ENCODE measurements at regions not wholly inside any gene's neighbourhood (a gene's known extent, or its start where the extent isn't known, plus 50 kb on each side); places are given as distances from the start of the nearest gene placed in this dataset.
"Not testable (repeated sequence)": the region's sequence is repeated elsewhere in the genome, so short reads cannot be mapped to it uniquely, and the experiment has no call there.

DNA sequence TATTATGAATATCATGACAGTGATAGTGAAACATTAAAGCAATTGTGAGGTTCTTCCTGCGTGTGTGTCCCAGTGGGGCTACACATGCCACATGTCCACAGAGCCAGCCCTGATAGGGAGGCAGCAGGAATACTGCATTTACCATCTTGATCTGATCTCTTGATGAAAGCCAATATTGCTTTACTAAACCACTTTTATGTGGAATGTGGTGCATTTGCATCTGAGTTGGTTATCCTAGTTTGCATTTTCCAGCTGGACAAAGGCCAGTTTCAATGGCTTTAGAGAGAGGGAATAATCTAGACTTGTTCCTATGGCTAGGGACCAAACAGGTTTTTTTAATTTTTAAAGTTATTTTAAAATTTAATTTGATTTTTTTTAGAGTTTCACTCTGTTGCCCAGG is 216.3 kb upstream of the FERMT1 start:
- Mint-ChIP-seq H3K4me1 (ENCODE audit: low read depth, unreplicated experiment) (no peaks in the 10 kb centered on the region), H3K4me3 (ENCODE audit: unreplicated experiment) (no peak overlapping the region), H3K36me3 (ENCODE audit: unreplicated experiment) (no peaks in the 10 kb centered on the region), H3K27ac (ENCODE audit: unreplicated experiment) (no peak overlapping the region), H3K9me3 (ENCODE audit: unreplicated experiment) (no peaks in the 10 kb centered on the region), H3K27me3 (ENCODE audit: unreplicated experiment) (peaks cover 1% of the 10 kb centered on the region)
- no peak for DNase-seq
- TF ChIP-seq, protein P1, sequence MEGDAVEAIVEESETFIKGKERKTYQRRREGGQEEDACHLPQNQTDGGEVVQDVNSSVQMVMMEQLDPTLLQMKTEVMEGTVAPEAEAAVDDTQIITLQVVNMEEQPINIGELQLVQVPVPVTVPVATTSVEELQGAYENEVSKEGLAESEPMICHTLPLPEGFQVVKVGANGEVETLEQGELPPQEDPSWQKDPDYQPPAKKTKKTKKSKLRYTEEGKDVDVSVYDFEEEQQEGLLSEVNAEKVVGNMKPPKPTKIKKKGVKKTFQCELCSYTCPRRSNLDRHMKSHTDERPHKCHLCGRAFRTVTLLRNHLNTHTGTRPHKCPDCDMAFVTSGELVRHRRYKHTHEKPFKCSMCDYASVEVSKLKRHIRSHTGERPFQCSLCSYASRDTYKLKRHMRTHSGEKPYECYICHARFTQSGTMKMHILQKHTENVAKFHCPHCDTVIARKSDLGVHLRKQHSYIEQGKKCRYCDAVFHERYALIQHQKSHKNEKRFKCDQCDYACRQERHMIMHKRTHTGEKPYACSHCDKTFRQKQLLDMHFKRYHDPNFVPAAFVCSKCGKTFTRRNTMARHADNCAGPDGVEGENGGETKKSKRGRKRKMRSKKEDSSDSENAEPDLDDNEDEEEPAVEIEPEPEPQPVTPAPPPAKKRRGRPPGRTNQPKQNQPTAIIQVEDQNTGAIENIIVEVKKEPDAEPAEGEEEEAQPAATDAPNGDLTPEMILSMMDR (IDR thresholded peaks at IDR 0.05; ENCODE audit: partially characterized antibody, unreplicated experiment): no peak

DNA sequence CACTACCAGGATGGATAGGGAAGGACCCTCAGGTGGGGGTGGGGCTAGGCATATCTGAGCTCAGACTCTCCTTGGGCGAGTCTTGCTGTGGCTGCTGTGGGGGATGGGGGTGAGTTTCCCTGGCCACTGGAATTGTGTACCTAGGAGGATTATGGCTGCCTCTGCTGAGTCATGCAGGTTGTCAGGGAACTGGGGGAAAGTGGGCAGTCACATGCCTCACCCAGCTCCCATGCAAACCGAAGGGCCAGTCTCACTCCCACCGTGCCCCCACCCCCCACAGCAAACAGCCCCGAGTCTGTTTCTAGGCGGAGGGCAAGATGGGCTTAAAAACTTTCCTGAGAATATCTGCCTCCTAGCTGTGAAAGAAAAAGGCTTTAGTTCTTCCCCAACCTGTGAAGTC is 210.3 kb upstream of the FERMT1 start:
- H3K9me3 Mint-ChIP-seq (ENCODE audit: unreplicated experiment): no peaks in the 10 kb centered on the region
- no peaks in the 10 kb centered on the region for H3K27me3 Mint-ChIP-seq (ENCODE audit: unreplicated experiment)
- no peak for DNase-seq
- no peaks in the 10 kb centered on the region for H3K36me3 Mint-ChIP-seq (ENCODE audit: unreplicated experiment)
- H3K4me1 Mint-ChIP-seq (ENCODE audit: low read depth, unreplicated experiment): no peaks in the 10 kb centered on the region
- TF ChIP-seq, protein P1 (IDR thresholded peaks at IDR 0.05; ENCODE audit: partially characterized antibody, unreplicated experiment): no peak
- no peak overlapping the region for H3K27ac Mint-ChIP-seq (ENCODE audit: unreplicated experiment)
- no peak overlapping the region for H3K4me3 Mint-ChIP-seq (ENCODE audit: unreplicated experiment)

DNA sequence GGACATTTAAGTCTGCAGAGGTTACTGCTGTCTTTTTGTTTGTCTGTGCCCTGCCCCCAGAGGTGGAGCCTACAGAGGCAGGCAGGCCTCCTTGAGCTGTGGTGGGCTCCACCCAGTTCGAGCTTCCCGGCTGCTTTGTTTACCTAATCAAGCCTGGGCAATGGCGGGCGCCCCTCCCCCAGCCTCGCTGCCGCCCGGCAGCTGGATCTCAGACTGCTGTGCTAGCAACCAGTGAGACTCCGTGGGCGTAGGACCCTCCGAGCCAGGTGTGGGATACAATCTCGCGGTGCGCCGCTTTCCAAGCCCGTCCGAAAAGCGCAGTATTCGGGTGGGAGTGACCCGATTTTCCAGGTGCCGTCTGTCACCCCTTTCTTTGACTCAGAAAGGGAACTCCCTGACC is 198.4 kb upstream of the FERMT1 start:
- not testable (repeated sequence) for DNase-seq

DNA sequence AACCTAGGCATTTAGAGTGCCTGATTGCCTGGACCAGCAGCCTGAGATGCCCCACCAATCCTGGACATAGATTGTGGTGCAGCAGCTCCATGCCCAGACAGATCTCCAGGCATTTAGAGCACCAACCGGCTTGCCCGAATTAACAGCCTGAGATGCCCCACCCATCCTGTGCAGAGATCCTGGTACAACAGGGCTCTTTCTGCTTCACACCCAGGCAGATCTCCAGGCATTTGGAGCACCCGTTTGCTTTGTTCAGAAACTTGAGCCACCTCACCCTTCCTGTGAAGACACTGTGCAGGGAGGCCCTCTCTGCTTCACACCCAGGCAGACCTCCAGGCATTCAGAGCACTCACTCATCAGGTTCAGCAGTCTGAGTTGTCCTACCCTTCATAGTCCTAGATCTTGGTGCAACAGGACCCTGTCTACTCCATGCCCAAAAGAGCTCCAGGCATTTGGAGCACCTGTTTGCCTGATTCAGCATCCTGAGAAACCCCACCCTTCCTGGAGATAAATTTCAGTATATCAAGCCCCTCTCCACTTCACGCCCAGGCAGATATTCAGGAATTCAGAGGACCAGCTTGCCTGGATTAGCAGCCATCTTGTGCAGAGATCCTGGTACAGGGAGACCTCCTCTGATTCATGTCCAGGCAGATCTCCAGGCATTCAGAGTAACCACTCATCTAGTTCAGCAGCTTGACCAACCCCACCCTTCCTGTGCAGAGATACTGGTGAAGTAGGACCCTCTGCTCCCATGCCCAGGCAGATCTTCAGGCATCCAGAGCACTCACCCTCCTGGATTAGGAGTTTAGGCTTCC is 189.2 kb upstream of the FERMT1 start:
- Mint-ChIP-seq H3K36me3 (ENCODE audit: unreplicated experiment) (no peaks in the 10 kb centered on the region), H3K4me3 (ENCODE audit: unreplicated experiment) (no peak overlapping the region), H3K4me1 (ENCODE audit: low read depth, unreplicated experiment) (no peaks in the 10 kb centered on the region), H3K27ac (ENCODE audit: unreplicated experiment) (no peak overlapping the region), H3K27me3 (ENCODE audit: unreplicated experiment) (no peaks in the 10 kb centered on the region), H3K9me3 (ENCODE audit: unreplicated experiment) (peaks cover 2% of the 10 kb centered on the region)
- DNase-seq: no peak
- TF ChIP-seq, protein P1 (IDR thresholded peaks at IDR 0.05; ENCODE audit: partially characterized antibody, unreplicated experiment): no peak

More for the DNA sequence above, 198.4 kb upstream of the FERMT1 start:
- not testable (repeated sequence) for H3K27me3 Mint-ChIP-seq (ENCODE audit: unreplicated experiment); H3K27ac Mint-ChIP-seq (ENCODE audit: unreplicated experiment); H3K9me3 Mint-ChIP-seq (ENCODE audit: unreplicated experiment); H3K4me3 Mint-ChIP-seq (ENCODE audit: unreplicated experiment); H3K36me3 Mint-ChIP-seq (ENCODE audit: unreplicated experiment); H3K4me1 Mint-ChIP-seq (ENCODE audit: low read depth, unreplicated experiment)

DNA sequence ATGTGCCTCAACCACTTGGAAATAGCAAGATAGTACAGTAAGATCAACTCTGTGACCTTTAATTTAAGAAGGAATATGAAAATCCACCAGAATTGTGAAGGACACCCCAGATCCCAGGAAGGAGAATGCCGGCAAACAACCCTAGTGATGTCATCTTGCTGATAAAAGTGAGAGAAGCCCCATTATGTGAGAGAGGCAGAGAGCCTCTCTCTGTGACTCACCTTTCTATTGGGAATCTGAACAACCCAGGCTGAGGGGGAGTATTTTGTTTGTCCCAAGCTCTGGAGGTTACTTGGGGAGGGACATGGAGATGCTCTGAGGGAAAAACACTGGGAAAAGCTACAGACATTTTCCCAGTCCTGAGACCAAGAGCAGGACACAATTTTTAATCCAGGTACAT is 188.3 kb upstream of the FERMT1 start:
- no peak for DNase-seq
- Mint-ChIP-seq H3K9me3 (ENCODE audit: unreplicated experiment) (peaks cover 2% of the 10 kb centered on the region), H3K4me1 (ENCODE audit: low read depth, unreplicated experiment) (no peaks in the 10 kb centered on the region), H3K27ac (ENCODE audit: unreplicated experiment) (no peak overlapping the region), H3K36me3 (ENCODE audit: unreplicated experiment) (no peaks in the 10 kb centered on the region), H3K27me3 (ENCODE audit: unreplicated experiment) (peaks cover 2% of the 10 kb centered on the region), H3K4me3 (ENCODE audit: unreplicated experiment) (no peak overlapping the region)
- TF ChIP-seq, protein P1 (IDR thresholded peaks at IDR 0.05; ENCODE audit: partially characterized antibody, unreplicated experiment): no peak

Data from glutamatergic neuron (in vitro differentiated cells).